ENCODE measurements at regions not wholly inside any gene's neighbourhood (a gene's known extent, or its start where the extent isn't known, plus 50 kb on each side); places are given as distances from the start of the nearest gene placed in this dataset.

DNA sequence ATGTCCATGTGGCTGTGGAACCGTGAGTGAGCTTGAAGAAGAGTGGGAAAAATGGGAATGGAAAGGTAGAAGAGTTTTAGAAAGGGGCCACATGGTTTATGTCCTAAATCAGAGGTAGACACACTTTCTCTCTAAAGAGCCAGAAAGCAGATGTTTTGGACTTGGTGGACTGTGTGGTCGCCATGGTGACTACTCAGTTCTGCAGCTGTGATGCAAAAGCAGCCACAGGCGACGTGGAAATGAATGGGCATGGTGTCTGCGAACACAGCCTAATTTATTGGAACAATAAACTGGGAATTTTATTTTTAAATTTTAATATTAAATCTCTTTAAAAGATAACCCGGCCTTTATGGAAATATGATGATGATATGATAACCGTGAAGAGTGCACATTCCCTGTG is 386.0 kb upstream of the FAT1 start:
- no peak for DNase-seq (ENCODE audit: low read depth)
- no peak overlapping the region for H3K4me3 ChIP-seq (ENCODE audit: low read depth, low read length)
- TF ChIP-seq, protein P1, sequence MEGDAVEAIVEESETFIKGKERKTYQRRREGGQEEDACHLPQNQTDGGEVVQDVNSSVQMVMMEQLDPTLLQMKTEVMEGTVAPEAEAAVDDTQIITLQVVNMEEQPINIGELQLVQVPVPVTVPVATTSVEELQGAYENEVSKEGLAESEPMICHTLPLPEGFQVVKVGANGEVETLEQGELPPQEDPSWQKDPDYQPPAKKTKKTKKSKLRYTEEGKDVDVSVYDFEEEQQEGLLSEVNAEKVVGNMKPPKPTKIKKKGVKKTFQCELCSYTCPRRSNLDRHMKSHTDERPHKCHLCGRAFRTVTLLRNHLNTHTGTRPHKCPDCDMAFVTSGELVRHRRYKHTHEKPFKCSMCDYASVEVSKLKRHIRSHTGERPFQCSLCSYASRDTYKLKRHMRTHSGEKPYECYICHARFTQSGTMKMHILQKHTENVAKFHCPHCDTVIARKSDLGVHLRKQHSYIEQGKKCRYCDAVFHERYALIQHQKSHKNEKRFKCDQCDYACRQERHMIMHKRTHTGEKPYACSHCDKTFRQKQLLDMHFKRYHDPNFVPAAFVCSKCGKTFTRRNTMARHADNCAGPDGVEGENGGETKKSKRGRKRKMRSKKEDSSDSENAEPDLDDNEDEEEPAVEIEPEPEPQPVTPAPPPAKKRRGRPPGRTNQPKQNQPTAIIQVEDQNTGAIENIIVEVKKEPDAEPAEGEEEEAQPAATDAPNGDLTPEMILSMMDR (IDR thresholded peaks at IDR 0.05; ENCODE audit: control insufficient read depth, extremely low read depth, insufficient read depth): no peak

DNA sequence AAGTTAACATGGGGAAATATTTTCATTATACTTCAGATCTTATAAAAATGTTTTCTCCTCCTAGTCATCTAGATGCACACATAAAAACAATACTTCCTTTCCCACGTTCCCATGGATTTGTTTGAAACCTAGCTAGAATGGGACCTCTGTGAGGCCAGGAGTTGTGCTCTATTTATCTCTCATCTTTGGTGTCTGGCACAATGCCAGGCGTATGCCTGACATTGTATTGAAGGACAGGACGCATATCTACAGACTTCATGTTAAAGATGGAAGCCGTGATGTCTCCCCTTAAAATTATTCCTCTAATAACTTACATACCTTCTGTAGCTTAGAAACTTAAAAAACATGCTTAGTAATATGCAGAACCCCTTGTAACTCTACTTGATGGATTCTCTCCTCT is 394.5 kb upstream of the FAT1 start:
- H3K4me3 ChIP-seq (ENCODE audit: low read depth, low read length): no peak overlapping the region
- TF ChIP-seq, protein P1 (IDR thresholded peaks at IDR 0.05; ENCODE audit: control insufficient read depth, extremely low read depth, insufficient read depth): no peak
- no peak for DNase-seq (ENCODE audit: low read depth)

DNA sequence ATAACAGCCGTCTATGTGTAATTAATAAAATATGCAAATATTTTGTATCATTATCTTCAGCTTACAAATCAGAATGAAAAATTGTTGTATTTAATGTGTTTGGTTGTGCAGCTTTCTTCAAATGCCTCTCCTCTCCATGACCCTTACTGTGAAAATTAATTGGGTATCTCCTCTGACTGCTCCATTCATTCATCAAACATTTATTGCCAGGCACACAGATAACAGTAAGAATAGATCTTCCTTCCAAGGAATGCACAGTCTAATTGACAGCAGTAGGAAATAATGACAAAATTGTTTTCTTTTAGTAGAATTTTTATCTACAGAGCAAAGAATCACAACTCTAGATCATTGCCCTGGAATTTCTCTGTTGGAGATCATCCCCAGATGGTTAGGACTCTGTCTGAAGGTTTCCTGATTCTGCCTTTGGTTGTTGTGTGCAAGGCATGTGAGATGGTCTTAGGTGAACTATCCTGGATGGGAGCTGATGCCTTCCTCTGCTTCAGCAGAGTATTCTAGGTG is 395.0 kb upstream of the FAT1 start:
- TF ChIP-seq, protein P1 (IDR thresholded peaks at IDR 0.05; ENCODE audit: control insufficient read depth, extremely low read depth, insufficient read depth): no peak
- no peak for DNase-seq (ENCODE audit: low read depth)
- H3K4me3 ChIP-seq (ENCODE audit: low read depth, low read length): no peak overlapping the region

DNA sequence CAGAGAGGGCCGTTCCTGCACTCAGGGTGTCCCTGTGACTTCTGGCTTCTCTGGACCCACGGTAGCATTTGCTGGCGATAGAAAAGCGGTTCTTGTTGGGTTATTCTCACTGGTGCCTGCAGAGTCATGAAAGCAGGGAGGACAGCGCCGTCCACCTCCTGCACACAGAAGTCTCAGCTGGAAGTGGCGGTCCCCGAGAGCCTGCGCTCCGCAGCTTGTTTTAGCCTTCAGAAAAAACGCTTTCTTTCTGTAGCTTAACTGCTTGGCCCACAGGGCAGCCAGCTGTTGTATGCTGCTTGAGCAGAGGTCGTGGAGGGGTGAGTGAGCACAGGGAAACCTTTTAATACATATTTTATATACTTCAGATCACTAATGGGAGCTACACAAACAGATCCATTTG is 400.7 kb upstream of the FAT1 start:
- no peak for DNase-seq (ENCODE audit: low read depth)
- TF ChIP-seq, protein P1 (IDR thresholded peaks at IDR 0.05; ENCODE audit: control insufficient read depth, extremely low read depth, insufficient read depth): no peak
- H3K4me3 ChIP-seq (ENCODE audit: low read depth, low read length): no peak overlapping the region

DNA sequence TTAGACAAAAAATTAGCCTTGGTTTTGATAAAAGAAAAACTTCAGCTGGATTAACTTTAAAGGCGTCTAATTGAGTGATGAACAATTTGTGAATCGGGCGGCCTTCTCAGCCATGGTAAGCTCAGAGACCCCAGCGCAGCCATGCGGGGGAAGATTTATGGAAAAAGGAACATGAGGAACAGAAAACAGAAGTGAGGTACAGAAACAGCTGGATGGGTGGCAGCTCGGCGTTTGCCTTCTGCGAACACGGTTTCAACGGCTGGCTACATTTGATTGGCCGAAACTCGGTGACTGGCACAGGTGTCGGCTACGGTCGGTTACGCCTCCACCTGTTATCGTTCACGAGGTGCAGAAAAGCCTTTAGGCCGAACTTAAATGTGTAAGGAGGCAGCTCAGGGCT is 401.4 kb upstream of the FAT1 start:
- no peak overlapping the region for H3K4me3 ChIP-seq (ENCODE audit: low read depth, low read length)
- TF ChIP-seq, protein P1 (IDR thresholded peaks at IDR 0.05; ENCODE audit: control insufficient read depth, extremely low read depth, insufficient read depth): no peak
- no peak for DNase-seq (ENCODE audit: low read depth)

GRCh38 chr4:187127456-187127855 is 403.8 kb upstream of the FAT1 start:
- DNase-seq (ENCODE audit: low read depth): no peak
- TF ChIP-seq, protein P1 (IDR thresholded peaks at IDR 0.05; ENCODE audit: control insufficient read depth, extremely low read depth, insufficient read depth): no peak
- H3K4me3 ChIP-seq (ENCODE audit: low read depth, low read length): no peak overlapping the region

DNA sequence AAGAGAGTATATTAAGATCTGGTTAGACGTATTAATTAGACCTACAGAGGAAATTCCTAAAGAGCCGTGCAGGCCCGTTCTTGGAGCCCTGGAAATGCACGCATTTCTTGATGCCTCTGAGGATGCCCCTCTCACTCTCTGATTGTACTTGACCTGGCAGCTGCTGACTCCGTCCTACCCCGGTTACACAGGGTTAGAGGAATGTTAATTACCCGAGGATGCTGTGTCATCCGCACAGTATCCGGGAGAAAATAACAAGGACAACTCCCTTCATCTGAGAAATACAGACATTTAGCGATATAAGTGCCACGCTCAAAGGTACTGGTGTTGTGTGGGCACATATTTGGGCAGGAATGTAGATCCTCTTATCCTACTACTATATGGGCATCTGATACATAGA is 404.6 kb upstream of the FAT1 start:
- no peak for DNase-seq (ENCODE audit: low read depth)
- H3K4me3 ChIP-seq (ENCODE audit: low read depth, low read length): no peak overlapping the region
- TF ChIP-seq, protein P1 (IDR thresholded peaks at IDR 0.05; ENCODE audit: control insufficient read depth, extremely low read depth, insufficient read depth): no peak
